Occipital lobe (tissue), 1 donor: ENCODE measurements at regions not wholly inside any gene's neighbourhood (a gene's known extent, or its start where the extent isn't known, plus 50 kb on each side); places are given as distances from the start of the nearest gene placed in this dataset.
"Not testable (repeated sequence)": the region's sequence is repeated elsewhere in the genome, so short reads cannot be mapped to it uniquely, and the experiment has no call there.

Experiments used
- DNase-seq: peaks from one replicate; lab custom pipeline; 2025; lab: John Stamatoyannopoulos, UW

DNA sequence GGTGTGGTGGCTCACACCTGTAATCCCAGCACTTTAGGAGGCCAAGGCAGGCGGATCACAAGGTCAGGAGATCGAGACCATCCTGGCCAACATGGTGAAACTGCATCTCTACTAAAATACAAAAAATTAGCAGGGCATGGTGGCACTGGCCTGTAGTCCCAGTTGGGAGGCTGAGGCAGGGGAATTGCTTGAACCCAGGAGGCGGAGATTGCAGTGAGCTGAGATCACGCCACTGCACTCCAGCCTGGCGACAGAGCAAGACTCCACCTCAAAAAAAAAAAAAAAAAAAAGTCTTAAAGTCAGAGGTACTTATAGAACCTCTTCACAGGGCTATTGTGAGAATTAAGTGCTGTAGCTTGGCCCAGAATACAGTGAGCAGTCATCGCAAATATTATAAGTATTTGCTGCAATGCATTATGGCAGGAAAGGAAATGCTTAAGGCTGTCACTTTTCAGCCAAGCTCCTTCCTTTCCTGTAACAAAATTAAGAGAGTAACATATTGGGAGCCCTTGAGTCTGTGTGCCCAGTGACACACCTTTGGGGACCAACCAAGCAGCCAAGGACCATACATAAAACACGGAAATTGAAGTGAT, 110.9 kb upstream of the HAND1 start:
- not testable (repeated sequence) for DNase-seq

DNA sequence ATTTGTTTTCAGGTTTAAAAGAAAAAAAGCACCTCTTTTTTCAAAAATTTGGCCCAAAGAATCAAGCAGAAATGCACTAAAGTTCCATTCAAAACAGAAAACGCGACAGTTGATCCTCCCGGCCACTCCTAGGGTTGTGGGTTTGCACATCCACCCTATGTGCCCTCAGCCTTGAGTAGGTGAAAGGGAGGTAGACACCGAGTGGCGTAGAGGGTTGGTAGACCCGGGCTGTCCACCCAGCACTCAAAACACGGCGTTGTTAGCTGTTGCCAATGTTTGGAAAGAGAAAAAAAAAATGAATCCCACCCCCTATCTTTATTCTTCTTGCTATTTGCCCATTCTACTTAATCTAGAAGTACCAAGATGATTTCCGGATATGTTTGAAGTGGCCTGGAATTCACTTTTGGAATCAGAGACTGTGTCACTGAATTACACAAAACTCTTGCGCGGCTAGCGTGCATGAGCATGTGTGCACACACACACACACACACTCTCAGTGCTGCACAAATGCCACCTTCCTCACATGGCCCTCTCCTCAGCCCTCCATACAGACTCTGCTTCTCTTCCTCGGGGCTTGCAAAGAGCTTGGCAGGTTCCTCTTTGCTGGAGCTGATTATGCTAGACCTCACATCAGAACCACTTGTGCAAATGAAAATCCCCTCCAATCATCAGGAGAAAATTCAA, 110.2 kb upstream of the HAND1 start:
- DNase-seq: no peak

DNA sequence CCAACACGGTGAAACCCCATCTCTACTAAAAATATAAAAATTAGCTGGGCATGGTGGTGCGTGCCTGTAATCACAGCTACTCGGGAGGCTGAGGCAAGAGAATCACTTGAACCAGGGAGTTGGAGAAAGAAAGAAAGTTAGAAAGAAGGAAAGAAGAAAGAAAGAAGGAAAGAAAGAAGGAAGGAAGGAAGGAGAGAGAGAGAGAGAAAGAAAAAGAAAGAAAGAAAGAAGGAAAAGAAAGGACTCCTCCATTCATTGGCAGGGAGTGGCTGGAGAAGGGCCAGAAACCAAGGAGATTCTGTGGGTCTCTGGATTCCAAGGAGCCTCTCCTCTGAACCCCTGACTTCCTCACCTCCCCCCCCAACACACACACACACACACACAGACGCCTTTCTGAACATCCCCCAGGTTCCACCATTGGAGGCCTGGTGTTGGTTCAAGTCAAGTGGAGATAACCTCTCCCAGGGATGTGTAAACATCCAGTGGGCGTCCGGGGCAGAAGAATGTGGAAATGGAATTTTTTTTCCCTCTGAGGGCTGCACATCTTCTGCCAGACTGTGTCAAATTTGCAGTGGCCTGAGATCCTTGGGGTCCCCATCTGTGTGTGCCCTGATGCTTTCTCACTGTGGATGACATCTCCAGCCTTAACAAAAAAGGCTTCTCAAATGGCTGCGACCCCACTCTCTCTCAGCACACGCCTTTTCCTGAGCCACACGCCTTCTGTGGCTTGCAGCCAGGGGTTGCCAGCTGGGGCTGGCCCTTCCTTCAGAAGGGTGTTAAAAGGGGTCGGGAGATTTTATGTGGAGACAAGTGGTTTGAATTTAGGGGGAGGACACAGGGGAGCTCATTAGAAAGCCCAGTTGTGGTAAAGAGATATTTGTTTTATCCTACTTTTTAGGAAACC, 109.3 kb upstream of the HAND1 start:
- no peak for DNase-seq

DNA sequence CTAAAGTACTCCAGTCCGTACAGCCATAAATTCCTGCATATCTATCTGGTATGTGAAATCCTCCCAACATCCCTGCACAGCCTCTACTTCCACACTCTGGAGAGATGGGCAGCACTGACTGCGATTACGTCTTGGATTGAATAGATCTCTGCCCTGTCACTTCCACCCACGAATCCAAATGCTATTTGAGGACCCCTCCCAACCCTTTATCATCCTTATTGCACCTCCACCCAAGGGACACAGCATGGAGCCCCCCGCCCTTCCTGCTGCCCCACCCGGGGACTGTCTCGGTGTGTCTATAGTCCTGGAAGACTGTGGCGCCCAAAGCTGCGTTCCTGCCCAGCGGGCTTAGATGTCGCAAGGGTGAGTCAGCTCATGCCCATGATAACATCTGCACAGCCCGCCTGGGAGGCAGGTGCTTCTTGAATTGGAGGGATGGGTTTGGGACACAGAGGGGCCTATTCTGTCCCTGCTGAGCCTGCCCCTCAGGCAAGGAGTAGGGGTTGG, 105.7 kb upstream of the HAND1 start:
- DNase-seq: no peak

DNA sequence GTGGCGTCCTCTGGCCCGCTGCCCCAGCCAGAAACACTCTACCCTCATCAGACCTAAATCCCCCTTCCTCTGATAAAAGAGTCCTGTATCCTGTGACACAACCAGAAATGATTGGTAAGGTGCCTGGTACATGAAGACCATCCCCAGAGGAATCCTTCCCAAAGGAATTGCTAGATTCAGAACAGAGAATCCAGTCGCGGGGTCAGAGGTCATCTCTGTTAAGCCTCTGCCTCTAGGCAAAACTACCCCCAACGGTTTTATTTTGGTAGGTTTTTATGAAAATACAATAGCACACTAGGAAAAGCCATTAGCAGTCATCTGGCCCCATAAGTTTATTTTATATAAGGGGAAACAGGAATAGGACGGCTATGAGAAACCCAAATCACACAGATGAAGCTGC, 102.4 kb upstream of the HAND1 start:
- no peak for DNase-seq

DNA sequence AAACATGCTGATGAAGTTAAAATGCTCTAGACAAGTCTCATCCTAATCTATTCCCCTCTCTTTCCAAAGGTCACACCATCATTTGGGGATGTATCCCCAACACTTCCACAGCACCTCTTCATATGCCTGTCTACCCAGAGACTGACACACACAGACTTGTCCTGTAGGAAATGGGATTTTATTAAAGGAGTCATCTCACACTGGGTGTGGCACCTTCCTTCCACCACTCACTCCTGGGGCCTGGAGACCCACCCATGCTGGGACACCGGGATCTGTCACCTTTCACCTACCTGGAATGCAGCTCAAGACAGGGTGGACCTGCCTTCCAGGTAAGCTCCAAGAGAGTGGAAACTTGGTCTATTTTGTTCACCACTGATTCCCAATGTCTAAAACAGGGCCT, 99.4 kb upstream of the HAND1 start:
- DNase-seq: no peak

DNA sequence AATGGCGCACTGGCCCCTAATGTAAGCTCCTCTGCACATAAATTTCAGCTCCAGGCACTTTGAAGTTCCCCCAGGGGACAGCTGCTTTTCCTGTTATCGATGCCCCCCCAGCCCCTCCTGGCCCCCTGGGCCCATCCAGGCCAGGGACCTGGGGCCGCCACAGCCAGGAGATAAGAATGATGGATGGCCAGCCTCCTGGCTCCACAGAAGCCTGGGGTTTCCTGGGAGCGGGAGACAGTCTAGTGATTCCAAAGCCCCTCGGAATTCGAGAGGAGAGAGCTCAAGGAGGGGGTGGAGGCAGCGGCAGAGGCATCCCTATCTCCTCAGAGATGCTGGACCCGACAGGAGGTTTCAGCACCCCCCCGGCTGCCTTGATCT, 98.4 kb upstream of the HAND1 start:
- DNase-seq: no peak

DNA sequence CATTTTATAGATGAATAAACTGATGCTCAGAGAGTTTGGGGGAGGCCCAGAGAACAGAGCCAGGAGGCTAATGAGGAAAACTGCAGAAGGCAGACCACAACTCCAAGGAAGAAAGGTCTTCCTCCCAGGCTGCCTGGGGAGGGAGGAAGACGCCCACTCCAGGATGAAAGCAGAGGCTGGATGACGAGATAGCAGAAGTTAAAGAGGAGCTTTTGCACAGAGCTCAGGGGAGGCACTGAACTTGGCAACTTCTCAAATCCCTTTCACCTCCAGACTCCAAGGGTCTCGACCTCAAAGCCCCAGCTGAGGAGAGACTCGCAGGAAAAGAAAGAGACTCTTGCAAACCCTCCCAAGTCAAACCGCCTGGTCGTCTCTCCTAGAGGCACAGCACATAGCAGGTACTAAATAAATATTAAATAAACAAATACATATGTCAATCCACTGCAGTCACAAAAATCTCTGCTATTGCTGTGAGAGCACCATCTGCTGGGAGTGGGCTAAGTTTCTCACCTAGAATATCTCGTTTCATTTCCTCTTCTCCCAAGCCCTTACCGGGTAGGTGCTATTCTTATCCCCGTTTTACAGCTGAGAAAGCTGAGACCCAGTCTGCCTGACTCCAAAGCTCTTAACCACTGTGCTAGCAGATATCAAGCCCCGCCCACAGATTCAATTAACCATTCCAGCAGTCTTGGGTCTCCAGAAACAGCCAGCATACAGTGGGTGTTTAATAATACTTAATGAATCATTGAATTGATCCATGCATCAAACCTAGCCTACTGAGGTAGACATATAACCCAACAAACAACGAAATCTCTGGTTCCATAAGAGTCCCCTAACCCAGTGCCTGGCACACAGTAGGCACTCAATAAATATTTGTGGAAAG, 97.8 kb upstream of the HAND1 start:
- no peak for DNase-seq

DNA sequence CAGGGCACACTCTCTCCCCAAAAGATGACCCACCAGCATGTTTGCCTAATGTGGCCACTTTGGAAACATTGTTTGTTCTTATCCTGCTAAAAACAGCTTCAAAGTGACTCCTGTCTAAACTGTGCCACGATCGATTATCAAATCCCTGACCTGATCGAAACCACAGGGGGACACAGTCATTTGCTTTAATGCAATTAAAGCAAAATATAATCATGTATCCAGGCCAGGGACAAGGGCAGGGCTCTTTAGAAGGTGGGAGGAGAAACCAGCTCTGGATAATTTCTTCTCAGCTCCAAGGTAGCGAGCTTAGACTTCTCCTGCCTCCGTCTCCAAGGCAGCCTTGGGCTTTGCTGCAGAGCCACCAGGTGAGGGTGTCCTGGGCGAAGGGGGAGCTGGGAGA, 95.0 kb upstream of the HAND1 start:
- DNase-seq: no peak

DNA sequence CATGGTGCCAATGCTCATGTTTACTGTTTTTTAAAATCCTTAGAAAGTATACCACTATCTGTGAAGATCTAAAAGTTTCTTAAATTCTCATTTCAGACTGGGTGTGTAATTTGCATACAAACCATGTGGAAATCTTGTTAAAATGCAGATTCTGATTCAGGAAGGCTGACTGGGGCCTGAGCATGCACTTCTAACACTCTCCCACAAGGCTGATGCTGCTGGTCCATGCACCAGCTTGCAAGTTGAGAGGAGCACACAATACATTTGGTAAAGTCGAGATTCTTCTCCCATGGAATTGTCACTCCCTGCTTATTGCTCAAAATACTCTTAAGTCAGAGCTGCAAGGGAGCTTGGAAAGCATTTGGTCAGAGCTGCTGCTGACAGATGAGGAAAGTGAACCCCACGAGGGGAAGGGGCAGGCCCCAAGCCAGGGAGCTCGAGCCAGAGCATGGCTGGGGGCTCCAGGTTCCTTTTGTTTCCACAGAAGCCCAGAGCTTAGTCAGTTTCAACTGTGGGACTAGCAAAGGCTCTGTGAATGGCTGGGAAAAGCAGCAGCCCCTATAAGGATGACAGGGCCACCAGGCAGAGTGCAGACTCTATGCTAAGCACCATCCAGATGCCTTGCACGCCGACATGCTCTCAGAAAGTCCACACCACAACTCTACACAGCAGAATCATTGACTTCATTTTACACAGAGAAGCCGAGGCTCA, 93.5 kb upstream of the HAND1 start:
- no peak for DNase-seq

DNA sequence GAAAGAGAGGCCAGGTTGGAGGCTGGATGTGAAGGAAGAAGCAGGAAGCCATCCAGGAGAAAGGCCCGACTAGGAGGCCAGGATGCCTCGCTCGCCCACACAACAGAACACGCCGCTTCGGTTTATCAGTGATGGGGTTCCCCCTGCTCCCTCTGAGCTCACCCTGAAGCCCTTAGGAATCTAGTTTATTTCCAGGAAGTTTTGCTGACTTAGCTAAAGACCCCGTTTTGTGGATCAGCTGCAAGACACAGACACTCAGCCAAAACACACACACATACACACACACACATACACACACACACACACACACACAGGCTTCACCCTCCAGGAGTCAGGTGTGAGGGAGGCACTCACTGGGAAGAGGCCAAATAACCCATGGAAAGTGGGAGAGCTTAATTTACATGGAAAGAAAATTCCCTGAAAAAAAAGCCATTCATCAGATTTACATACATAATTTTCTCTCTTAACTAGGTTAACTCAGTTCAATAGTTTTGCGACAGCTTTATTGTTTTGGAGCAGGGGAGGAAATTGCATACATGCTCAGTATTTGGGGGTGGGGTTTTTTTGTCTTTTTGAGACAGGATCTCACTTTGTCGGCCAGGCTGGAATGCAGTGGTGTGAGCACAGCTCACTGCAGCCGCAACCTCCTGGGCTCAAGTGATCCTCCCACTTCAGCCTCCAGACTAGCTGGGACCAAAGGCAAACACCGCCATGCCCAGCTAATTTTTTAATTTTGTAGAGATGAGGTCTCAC, 92.7 kb upstream of the HAND1 start:
- no peak for DNase-seq

DNA sequence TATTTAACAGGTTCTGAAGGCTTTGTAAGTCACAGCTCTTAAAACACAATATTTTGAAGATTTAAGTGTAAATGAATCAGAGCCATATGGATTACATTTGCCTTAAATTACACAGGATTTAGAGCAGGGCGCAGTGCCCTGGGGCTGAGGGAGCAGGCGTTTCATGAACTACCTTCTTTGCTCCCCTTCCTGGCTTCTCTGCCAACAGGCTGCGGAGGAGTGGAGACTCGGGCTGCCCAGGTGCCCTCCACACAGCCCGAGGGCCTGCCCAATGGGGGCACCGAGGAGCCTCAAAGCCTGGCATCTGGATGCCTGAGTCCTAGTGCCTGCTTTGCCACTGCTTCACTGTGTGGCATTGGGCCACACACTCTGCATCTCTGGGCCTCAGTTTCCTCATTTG, 90.6 kb upstream of the HAND1 start:
- DNase-seq: no peak

DNA sequence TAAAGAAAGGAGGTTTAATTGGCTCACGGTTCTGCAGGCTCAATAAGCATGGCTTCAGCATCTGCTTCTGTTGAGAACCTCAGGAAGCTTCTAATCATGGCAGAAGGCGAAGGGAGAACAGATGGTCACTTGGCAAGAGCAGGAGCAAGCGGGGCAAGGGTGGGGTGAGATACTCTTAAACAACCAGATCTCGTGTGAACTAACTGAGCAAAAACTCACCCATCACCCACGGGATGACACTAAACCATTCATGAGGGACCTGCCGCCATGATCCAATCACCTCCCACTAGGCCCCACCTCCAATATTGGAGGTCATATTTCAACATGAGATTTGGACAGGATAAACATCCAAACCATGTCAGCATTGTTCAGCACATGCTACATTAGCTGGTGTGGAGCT, 89.1 kb upstream of the HAND1 start:
- no peak for DNase-seq

DNA sequence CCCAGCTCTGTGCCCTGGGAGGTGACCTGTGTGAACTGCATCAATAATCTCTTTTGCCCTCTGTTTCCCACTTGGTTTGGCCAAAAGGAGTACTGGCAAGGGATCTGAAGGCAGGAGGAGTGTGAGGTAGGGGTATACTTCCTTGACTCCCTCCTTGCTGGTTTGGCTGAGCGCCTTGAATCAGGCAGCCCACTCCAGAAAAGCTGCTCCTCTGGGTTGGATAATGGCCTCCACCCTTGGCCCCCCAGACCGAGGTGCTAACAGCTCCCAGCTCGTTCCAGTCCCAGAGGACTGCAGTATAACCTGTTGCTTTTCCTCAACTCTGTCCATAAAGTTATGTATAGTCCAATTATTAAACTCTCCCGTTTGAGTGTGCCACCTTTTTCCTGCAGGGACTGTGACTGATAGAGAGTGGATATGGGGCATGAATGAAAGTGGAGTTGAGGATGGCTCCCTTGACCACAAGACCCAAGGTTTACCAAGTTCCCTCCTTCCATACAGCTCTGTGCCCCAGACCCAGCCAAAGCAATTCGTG, 88.2 kb upstream of the HAND1 start:
- no peak for DNase-seq

DNA sequence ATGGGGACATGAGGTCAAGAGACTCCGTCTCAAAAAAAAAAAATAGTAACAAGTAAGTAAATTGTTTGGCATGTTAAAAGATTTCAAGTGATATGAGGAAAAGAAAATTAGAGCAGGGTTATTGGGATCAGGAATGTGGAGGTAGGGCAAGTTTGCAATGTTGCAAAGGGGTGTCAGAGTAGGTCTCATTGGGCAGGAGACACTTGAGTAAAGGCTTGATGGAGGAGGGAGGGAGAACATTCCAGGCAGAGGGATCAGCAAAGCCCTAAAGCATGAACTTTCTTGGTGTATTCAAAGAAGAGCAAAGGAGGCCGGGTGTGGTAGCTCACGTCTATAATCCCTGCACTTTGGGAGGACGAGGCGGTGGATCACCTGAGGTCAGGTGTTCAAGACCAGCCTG, 87.1 kb upstream of the HAND1 start:
- DNase-seq: no peak

DNA sequence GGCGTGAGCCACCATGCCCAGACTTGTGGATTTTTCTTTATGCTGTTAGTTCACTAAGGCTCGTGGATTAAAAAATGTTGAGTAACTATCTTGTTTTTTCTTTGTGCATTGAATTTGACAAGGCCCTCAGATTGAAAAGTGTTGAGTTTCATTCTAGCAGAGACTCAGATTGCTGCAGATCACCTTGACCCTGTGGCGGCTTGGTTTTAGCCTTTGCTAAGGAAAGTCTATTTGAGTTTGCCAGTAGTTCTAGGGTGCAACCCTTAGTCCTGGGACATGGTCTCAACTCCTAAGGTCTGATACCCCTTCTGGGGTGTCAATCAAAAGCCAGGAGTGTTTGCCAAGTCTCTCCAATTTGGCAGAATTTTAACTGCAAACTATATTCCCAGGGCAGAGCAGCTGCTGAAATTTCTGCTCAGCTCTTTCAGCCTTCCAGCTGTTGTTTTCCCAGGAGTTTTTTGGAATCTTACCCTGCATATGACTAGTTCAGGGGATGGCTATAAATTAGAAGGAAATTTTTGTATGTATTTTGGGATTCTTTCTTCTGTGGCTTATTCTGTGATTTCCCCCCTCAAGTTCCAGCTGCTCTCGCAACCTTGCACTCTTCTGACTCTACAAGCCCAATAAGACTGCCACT, 84.3 kb upstream of the HAND1 start:
- no peak for DNase-seq

DNA sequence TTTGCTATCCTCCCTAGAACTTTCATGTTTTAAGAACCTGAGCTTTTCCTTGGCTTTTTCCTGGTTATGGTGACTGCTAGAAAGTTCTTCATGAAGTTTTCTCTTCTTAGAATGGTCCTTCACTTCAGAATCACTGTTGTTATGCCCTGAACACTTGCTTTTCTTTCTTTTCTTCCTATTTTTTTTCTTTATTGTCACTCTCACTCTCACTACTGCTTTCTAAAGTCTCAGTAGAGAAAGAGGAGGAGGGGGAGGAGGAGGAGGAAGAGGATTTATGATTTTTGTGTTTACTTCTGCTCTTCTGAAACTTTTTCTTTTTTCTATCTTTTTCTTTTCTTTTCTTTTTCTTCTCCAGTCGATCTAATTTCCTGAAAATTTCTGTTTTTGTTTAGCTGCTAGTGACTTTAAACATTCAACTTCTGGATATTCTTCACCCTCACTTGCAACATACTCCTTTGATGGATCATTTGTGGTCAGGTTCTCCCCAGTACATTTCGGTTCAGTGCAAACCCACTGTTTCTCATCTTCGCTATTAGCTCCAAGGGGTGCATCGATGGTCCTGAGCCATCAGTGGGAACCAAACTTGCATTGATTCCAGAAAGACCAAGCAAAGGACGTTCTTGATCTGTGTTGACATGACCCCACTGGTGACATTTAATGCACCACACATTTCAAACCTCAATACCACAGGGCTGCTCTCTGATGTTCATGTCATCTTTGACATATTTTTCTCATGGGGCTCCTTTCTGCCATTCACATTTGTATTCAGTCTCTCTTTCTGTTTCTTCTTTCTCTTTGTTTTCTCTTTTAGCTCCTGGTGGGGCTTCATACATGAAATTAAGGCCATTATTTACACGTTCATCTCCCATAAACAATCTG, 81.6 kb upstream of the HAND1 start:
- DNase-seq: no peak

DNA sequence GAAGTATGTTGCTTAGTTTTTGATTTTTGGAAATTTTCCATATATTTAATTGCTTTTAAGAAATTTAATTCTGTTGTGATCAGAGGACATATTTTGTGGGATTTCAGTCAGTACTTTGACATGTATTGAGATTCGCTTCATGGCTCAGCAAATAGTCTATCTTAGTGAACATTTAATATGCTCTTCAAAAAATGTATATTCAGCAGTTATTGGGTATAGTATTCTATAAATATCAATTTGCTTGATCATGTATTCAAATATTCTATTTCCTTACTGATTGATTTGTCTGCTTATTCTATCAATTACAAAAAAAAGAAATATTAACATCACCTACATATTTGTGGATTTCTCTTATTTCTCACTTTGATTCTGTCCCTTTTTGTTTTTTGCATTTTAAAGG, 79.5 kb upstream of the HAND1 start:
- DNase-seq: no peak
